Lung (tissue), 11 donors: ENCODE measurements at regions not wholly inside any gene's neighbourhood (a gene's known extent, or its start where the extent isn't known, plus 50 kb on each side); places are given as distances from the start of the nearest gene placed in this dataset.

Experiments
- ATAC-seq: fragments of 200-7000 bp; cut with Tn5 transposase; one replicate; pipeline ENCODE4 v1.9.1; 2020; ENCODE audit warnings: moderate number of reproducible peaks; ENCODE audit not compliant: insufficient read depth, low FRiP score
- DNase-seq, 3 donors: peaks; one replicate each; pipeline ENCODE4 v3.0.0-alpha.2; 2013 to 2017
- H3K27ac ChIP-seq, 2 donors: one replicate each; pipeline ENCODE4 v1.5.1; 2013; ENCODE audit warnings: mild to moderate bottlenecking in 2 of 2, moderate library complexity in 2 of 2, control low read depth in 1 of 2, inconsistent platforms in 1 of 2, low read depth in 1 of 2, low read length in 1 of 2
- H3K27me3 ChIP-seq, 3 donors: one replicate each; pipeline ENCODE4 v1.5.1; 2013; ENCODE audit warnings: low read length in 2 of 3; ENCODE audit not compliant: control insufficient read depth in 3 of 3, insufficient read depth in 3 of 3
- H3K36me3 ChIP-seq, 4 donors: one replicate each; pipeline ENCODE4 v1.5.1; 2013; ENCODE audit warnings: low read length in 4 of 4, mild to moderate bottlenecking in 1 of 4, moderate library complexity in 1 of 4; ENCODE audit not compliant: control insufficient read depth in 4 of 4, insufficient read depth in 4 of 4
- H3K4me1 ChIP-seq, 5 donors: one replicate each; pipeline ENCODE4 v1.5.1; 2013; ENCODE audit warnings: low read length in 5 of 5, mild to moderate bottlenecking in 2 of 5, moderate library complexity in 1 of 5; ENCODE audit not compliant: control insufficient read depth in 5 of 5, insufficient read depth in 5 of 5
- H3K4me3 ChIP-seq: one replicate; pipeline ENCODE4 v1.5.1; 2013; ENCODE audit warnings: mild to moderate bottlenecking, control low read depth, moderate library complexity
- H3K9ac ChIP-seq, 2 donors: one replicate each; pipeline ENCODE4 v1.5.1; 2013; ENCODE audit warnings: low read length in 2 of 2, control low read depth in 1 of 2; ENCODE audit not compliant: insufficient read depth in 1 of 2
- H3K9me3 ChIP-seq, 4 donors: one replicate each; pipeline ENCODE4 v1.5.1; 2013; ENCODE audit warnings: low read length in 3 of 4, mild to moderate bottlenecking in 1 of 4, moderate library complexity in 1 of 4; ENCODE audit not compliant: control insufficient read depth in 4 of 4, insufficient read depth in 3 of 4
- WGBS, 2 donors: extraction: QIAGEN DNeasy Blood & Tissue Kit; methylation state at CpG; one replicate each; pipeline ENCODE4 v1.1.7; 2013; 5-methylcytosine and 5-hydroxymethylcytosine counted together
- TF ChIP-seq, protein P1 (sequence below): IDR thresholded peaks from 2 replicates; pipeline ENCODE4 v1.5.1; 2012; ENCODE audit warnings: mild to moderate bottlenecking; ENCODE audit errors: control extremely low read depth, extremely low read depth
- donor health status: control.
- donor health status: control.
- donor health status: Bipolar disorder and iron deficiency.
- donor health status: healthy.
- donor health status: DM: yes; HTN: yes; CAD: no.

DNA sequence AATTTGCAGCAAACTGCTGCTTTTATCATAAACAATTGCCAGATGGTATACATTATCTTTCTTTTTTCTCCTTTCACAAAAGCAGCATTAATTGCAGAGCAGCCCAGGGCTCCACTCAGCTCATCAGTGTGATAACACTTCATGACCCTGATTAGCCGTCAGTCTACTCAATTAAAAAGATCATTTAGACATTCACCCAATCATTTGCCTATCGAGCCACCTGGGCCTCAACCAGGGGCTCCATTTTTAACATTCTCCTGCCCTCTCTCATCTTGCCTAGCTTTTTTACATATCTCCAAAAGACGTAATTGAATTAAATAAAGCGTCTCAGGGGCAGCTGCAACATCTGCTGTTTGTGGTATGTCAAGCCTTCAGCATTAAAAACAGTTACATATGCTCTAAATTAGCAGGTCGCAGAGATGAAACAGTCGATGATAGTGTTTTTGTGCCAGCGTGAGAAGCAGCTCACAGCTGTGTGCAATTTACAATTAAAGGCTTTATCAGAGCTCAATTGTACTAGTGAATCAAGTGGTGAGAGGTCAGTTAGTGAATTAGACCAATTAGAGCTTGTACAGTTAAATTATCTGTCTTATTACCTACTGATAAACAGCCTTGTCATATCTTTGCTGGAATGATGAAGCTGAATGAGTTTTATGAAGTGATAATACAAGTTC, 522.5 kb downstream of the ETV1 start:
- peaks cover 0 to 7% (median 0%) of the 10 kb centered on the region in 3 donors for H3K27me3 ChIP-seq
- no peaks in the 10 kb centered on the region for H3K9me3 ChIP-seq
- ATAC-seq (no peak), DNase-seq (peak; percentile 79 to 94 (median 93))
- no peak overlapping the region for H3K9ac ChIP-seq
- no peaks in the 10 kb centered on the region for H3K36me3 ChIP-seq
- WGBS, 2 donors: 68 to 81% methylated on average over 7 of the region's 7 CpGs
- H3K4me1 ChIP-seq: peaks cover 0 to 7% (median 0%) of the 10 kb centered on the region in 5 donors
- no peak overlapping the region for H3K4me3 ChIP-seq
- H3K27ac ChIP-seq: no peak overlapping the region
- TF ChIP-seq, protein P1, sequence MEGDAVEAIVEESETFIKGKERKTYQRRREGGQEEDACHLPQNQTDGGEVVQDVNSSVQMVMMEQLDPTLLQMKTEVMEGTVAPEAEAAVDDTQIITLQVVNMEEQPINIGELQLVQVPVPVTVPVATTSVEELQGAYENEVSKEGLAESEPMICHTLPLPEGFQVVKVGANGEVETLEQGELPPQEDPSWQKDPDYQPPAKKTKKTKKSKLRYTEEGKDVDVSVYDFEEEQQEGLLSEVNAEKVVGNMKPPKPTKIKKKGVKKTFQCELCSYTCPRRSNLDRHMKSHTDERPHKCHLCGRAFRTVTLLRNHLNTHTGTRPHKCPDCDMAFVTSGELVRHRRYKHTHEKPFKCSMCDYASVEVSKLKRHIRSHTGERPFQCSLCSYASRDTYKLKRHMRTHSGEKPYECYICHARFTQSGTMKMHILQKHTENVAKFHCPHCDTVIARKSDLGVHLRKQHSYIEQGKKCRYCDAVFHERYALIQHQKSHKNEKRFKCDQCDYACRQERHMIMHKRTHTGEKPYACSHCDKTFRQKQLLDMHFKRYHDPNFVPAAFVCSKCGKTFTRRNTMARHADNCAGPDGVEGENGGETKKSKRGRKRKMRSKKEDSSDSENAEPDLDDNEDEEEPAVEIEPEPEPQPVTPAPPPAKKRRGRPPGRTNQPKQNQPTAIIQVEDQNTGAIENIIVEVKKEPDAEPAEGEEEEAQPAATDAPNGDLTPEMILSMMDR: no peak

DNA sequence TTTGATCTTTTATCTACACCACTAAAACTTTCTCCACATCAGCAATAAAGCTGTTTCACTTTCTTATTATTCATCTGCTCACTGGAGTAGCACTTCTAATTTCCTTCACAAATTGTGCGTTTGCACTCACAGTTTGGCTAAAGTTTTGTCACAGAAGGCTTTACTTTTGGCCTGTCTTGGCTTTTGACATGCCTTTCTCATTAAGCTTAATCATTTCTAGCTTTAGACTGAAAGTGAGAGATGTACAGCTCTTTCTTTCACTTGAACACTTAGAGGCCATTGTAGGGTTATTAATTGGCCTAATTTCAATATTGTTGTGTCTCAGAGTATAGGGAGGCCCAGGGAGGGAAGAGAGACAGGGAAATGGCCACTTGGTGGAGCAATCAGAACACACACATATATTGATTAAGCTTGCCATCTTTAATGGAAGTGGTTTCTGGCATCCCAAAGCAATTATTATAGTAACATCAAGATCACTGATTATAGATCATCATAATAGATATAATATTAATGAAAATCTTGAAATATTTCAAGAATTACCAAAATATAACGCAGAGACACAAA, 512.5 kb downstream of the ETV1 start:
- ATAC-seq (no peak), DNase-seq (no peak)
- Histone ChIP-seq H3K36me3 (no peaks in the 10 kb centered on the region), H3K4me3 (no peak overlapping the region), H3K27ac (no peak overlapping the region), H3K27me3 (no peaks in the 10 kb centered on the region), H3K9ac (no peak overlapping the region), H3K9me3 (no peaks in the 10 kb centered on the region), H3K4me1 (no peaks in the 10 kb centered on the region)
- TF ChIP-seq, protein P1: no peak
- WGBS, 2 donors: 79 to 87% methylated on average over 2 of the region's 2 CpGs

DNA sequence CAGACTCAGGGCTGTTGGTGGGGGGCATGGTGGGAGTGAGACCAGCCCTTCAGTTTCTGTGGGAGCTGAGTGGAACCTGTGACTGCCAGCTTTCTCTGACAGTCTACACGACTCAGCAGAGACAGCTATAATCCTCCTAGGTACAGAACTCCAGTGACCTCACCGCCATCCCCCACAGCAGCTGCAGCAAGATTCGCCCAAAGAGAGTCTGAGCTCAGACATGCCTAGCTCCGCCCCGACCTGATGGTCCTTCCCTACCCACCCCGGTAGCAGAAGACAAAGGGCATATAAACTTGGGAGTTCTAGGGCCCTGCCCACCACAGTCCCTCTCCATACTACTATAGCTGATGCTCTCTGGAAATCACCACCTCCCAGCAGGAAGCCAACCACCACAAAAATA, 500.1 kb downstream of the ETV1 start:
- TF ChIP-seq, protein P1: no peak
- ATAC-seq (no peak), DNase-seq (no peak)
- no peak overlapping the region for H3K27ac ChIP-seq
- no peaks in the 10 kb centered on the region for H3K36me3 ChIP-seq
- H3K9ac ChIP-seq: no peak overlapping the region
- WGBS, 2 donors: 93 to 96% methylated on average over 6 of the region's 6 CpGs
- no peak overlapping the region for H3K4me3 ChIP-seq
- H3K27me3 ChIP-seq: no peaks in the 10 kb centered on the region
- H3K4me1 ChIP-seq: no peaks in the 10 kb centered on the region
- peaks cover 0 to 6% (median 3%) of the 10 kb centered on the region in 4 donors for H3K9me3 ChIP-seq
